Sciatic nerve (tissue), 2 donors: ENCODE measurements at regions not wholly inside any gene's neighbourhood (a gene's known extent, or its start where the extent isn't known, plus 50 kb on each side); places are given as distances from the start of the nearest gene placed in this dataset.
"Not testable (repeated sequence)": the region's sequence is repeated elsewhere in the genome, so short reads cannot be mapped to it uniquely, and the experiment has no call there.

Source experiments
- ATAC-seq: fragments of 200-7000 bp; cut with Tn5 transposase; one replicate; pipeline ENCODE4 v1.9.1; 2020; ENCODE audit warnings: mild to moderate bottlenecking, moderate library complexity
- DNase-seq: peaks from one replicate; pipeline ENCODE4 v3.0.0-alpha.2; 2020; ENCODE audit warnings: low spot score
- intact Hi-C: fragments of 100-400 bp; cut with DNase I; formaldehyde crosslinking; loops from one replicate; pipeline ENCODE4 v1.14.2; 2022
- donor health status: DM: no; HTN: no; CAD: no.
- donor health status: DM: no; HTN: no; CAD: no.

DNA sequence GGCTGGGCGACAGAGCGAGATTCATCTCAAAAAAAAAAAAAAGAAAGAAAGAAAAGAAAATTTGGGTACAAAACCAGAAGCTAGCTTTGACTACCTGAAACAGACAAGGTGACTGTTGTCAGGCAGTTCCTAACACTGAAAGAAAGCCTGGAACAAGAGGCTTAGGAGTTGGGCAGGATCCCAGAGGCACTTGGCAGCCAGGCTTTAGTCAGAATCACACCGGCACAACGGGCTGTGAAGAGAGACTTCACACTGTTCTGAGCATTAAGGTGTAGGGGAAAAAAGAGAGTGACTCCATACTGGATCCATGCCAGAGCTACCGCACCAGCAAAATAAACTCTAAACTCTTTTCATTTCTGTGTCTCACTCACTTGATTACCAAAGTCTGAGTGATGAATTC lies 130.8 kb downstream of the ZNF467 start:
- intact Hi-C loops = no loop called here
- ATAC-seq = no peak
- no peak for DNase-seq

DNA sequence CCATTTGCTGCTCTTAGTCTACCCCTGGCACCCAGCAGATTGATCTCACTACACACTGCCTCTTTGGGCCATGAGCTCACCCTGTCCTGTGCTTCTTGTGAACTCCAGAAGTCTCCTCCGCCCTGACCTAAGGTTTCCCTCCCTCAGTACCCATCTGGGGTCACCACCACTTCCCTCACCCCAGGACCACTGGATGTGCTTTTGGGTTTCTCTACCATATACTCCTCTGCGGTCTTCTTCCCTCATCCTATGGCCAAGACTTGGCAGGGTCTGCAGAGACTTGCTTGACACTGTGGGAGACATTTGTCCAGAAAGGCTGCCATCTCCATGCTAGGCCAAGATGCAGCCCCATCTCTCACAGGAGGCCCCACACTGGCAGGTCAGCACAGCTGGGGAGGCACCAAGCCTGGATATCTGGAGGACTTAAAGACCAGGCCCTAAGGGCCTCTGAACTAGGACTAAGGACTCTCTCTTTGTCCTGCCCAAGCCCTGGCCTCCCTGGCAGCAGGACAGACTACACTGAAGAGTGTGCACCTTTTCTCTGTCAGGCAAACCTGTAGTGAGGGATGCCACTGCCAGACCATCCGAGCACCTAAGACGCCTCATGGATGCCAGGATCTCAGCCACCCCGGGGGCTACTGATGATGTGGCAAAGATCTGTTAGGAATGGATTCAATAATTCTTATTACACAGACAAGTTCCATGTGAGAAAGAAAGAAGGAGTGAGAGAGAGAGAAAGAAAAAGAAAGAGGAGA lies 134.6 kb downstream of the ZNF467 start:
- ATAC-seq = no peak
- no peak for DNase-seq
- intact Hi-C loops = no loop called here

DNA sequence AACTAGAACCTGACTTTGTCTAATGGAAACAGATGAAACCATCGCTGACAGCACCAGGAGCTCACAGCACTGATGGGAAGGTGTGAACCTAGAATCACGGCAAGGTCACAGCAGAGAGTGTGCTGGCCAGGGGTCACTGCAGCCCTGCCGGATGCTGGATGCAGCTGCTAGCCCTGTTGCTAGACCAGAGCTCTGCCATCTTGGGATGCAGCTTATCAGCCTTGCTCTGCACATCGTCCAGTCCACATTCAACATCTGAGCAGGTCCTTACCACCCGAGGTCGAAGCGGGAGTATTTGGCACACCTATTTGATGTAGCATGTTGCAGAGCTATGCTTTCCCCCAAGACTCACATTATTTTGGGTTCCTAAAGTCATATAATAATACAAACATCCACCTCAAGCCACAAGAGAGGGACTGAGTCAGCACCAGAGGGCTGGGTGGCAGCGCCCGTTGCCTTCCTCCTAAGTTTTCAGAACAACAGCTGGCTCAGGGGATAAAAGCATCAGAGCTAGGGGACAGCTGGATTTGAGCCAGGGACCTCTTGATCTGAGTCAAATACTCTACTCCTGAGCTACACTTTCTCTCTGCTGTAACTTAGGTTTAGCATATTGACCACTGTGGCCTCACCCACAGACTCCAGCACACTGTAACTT lies 135.3 kb downstream of the ZNF467 start:
- DNase-seq (no peak), ATAC-seq (no peak)
- intact Hi-C loops = no loop called here

DNA sequence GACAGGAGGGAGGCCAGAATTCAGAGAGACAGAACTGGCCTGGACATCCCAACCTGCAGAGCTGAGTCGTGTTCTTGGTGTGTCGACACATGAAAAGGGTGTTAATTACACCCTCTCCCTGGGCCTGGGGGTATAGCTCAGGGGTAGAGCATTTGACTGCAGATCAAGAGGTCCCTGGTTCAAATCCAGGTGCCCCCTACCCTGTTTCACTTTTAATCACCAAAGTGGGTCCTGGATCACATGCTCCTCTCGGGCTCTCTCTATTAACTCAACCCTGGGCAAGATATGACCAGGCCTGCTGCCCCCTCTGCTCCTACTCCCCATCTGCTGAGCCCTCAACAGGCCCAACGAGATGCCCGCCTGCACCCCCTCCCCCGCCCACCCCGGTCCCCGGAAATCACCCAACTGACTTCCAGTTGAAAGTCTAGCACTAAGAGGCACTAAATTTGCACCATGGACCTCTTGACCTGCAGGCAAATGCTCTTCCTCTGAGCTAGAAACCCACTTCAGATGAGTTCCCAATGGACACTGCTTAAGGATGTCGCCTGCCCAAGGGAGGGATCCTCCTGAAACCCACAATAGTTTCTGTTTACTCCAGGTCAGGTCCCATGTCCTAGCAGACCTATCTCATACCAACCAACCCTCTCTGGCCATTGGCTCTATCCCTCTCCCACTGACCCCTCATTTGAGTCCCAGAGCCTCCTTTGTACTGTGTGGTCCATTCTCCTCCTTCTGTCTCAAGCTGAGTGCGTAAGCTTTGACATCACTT lies 137.6 kb downstream of the ZNF467 start:
- DNase-seq (no peak), ATAC-seq (no peak)
- intact Hi-C loops = no loop called here

DNA sequence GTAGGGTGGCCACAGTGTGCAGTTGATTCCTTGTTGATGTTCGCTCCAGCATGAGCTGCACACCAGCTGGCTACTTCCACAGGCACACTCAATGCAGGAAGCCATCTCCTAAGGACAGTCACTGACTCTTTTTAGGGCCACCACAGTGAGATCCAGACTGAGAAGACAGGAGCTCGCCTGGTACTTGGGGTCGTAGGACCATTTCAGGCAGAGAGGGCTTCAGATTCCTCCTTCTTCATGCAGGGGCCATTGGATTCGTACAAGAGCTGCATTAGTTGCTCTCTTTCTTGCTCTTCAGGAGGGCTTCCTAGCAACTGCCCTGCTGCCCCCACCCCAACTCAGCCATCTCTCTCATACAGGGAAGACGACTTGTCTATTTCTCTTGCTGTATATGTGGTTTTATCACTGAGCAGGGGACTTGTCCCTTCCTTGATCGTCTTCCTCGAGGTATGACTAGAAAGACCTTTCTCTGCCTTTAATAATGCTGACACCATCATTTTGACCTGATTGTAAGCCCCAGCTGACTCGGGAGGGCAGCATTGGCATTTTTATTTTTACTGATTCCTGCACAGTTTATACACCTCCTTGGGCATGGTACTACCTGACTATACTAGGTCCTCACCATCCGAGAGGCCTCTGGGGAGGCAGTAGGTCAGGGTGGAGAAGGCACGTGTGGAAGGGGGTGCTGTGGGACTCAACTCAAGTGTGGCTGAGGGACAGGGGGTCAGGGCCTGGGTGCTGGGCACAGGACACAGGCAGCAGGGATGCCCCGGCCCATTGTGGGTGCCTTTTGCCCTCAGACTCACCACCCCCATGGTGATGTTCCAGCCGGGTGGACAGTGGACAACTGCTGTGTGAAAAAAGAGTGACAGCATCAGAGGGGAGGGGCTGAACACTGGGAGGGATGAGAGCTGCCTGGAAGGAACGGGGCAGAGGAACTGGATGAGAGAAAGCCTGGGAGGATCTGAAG lies 136.7 kb upstream of the ZNF746 start:
- intact Hi-C loops = no loop called here
- no peak for DNase-seq

DNA sequence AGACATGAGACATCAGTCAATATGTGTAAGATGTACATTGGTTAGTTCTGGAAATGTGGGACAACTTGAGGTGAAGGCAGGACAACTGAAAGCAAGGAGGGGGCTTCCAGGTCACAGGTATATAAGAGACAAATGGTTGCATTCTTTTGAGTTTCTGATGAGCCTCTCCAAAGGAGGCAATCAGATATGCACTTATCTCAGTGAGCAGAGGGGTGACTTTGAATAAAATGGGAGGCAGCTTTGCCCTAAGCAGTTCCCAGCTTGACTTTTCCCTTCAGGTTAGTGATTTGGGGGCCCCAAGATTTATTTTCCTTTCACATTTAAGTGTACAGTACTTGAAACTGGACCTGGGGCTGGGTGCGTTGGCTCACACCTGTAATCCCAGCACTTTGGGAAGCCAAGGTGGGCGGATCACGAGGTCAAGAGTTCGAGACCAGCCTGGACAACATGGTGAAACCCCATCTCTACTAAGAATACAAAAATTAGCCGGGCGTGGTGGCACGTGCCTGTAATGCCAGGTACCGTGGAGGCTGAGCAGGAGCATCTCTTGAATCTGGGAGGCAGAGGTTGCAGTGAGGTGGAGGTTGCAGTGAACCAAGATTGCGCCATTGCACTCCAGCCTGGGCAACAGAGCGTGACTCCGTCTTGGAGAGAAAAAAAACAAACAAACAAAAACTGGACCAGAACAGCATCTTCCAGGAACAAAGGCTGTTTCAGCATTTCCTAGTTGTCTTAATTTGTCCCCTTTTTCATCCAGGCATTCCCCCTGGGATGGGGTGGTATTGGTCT lies 130.9 kb upstream of the ZNF746 start:
- ATAC-seq, intact Hi-C loops, DNase-seq: not testable (repeated sequence)

More for the DNA sequence above, 136.7 kb upstream of the ZNF746 start:
- no peak for ATAC-seq

DNA sequence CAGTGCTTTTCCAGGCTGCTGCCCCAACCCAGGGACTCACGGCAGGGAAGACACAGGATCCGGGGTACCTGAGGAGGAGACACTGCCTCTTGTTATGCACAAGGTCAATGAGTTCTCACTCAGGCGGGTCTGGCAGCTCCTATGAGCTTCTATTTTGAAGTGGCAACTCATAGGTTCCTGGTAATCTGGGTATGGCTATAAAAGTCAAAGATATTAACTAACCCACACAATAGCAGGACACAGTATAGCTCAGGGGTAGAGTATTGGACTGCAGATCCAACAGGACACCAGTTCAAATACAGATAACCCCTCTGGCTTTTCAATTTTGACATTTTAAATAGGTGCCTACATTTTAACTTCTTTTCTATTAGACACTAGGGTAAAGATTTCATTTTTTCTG lies 130.3 kb upstream of the ZNF746 start:
- DNase-seq (no peak), ATAC-seq (no peak)
- intact Hi-C loops = no loop called here

DNA sequence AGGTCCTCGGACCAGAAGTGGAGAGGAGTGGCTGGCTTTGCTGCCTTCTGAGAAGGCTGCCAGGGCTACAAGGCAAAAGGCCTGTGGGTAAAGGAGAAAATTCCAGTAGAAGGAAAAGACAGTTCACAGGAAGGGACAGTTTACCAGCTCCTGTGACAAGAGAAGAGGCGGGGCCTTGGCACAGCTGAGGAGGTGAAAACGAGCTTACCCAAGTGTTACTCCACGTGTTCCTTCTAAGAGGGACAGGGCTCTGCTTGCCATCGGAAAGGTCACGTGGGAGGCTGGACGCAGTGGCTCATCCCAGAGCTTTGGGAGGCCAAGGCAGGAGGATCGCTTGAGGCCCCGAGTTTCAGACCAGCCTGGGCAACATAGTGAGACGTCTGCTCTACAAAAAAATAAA lies 129.4 kb upstream of the ZNF746 start:
- DNase-seq (no peak), ATAC-seq (no peak)
- intact Hi-C loops = no loop called here

DNA sequence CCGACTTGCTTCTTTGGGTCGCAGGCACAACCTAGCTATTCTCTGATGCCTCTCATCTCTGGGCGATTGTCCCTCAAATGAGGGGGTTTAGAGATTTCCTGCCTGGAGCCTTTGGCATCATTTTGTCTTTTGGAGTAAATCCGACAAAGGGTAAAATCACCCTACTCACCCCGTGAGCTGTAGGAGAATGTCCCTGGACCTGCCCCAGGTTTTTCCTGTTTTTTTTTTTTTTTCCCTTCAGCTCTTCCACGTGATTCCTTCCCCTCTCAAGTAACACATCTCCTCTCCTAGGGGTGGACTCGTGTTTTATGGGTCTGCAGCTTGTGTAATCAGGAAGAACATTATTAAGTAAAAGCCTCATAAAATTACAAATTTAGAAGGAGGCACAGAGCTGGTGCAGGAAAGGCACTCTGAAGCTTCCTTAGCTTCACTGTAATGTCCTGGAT lies 128.4 kb upstream of the ZNF746 start:
- intact Hi-C loops = no loop called here
- no peak for DNase-seq
- peak; percentile 61 for ATAC-seq

DNA sequence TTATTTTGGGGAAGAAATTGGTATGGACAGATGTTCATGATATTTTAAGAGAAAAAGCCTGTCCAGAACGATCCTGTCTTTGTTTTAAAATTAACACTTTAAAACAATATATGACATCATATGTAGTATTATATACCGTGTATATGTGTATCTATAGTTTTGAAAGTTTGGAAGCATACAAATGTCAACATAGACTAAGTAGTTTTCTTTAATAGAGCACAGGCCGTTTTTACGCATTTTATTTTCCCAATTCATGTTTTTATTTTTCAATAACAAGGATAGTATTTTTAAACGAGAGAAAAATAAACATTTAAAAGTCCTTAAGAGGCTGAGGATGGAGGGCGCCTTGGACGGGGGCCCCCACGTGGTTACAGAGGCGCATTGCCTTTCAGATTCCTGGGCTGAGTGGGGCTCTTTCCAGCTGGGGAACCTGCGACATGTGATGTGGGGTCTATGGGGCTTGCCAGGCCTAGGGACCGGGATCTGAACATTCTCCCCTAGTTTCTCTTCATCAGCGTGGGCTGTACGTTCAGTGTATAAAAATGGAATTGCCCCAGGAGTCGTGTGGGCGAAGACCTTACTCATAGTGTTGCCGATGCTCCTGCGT lies 127.8 kb upstream of the ZNF746 start:
- intact Hi-C loops = no loop called here
- ATAC-seq (peak; percentile 63), DNase-seq (peak; percentile 68)

DNA sequence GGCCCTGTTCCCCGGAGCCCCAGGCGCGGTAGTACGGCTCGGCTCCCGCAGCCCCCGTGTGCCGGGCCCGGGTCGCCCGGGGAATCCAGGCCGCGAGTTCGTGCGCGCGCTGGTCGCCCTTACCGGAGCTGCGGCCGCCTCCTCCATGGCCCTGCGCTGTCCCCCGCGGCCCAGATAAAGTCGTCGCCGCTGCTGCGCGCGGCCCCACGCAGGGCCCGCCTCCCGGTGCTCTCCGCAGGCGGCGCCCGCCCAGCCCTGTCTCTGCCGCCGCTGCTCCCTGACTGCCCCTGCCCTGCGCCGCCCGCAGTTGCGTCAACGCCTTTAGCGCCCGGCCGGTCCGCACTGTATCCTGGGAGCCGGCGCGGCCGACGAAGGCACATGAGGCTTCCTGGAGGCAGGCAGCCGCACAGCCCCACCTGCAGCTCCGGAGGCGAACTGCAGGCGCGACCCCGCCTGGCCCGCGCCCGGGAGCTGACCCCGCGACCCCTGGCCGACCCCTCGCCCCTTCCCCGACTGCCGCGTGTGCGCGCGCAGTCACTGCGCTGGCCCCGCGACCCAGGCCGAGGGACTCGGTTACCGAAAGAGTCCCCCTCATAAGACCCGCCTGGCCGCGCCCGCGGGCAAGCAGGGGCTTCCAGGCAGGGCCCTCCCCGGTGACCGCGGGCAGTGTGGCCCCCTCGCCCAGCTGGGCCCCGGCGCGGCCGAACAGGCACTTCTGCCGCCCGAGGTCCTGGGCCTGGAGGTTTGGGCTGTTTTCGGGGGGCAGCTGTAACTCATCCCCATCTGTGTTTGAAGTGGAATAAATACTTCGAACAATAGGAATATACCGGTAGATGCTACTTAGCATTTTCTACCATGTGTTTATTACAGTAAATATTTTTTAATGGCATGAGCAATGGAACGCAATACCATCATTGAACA lies 127.1 kb upstream of the ZNF746 start:
- intact Hi-C loops = no loop called here
- ATAC-seq = peak; percentile 97

DNA sequence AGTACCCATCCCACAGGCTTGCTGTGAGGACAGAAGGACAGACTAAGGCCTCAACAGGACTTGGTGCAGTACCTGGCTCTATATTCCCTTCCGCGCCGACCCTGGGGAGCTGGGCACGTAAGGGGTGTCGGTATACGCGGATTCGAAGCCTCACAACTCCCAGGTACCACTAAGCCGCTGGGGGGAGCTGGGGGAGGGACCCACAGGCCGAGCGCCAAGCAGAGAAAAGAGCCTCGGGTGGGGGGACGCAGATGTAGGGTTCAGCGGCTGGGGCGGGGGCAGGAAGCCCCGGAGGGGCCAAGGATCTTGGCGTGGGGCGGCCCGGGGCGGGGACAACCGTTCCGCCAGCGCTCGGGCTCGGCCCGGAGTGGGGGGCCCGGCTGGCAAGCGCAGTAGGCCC lies 126.4 kb upstream of the ZNF746 start:
- intact Hi-C loops = no loop called here
- ATAC-seq (no peak), DNase-seq (peak; percentile 62)

More for the DNA sequence above, 127.1 kb upstream of the ZNF746 start:
- DNase-seq = peak; percentile 93

DNA sequence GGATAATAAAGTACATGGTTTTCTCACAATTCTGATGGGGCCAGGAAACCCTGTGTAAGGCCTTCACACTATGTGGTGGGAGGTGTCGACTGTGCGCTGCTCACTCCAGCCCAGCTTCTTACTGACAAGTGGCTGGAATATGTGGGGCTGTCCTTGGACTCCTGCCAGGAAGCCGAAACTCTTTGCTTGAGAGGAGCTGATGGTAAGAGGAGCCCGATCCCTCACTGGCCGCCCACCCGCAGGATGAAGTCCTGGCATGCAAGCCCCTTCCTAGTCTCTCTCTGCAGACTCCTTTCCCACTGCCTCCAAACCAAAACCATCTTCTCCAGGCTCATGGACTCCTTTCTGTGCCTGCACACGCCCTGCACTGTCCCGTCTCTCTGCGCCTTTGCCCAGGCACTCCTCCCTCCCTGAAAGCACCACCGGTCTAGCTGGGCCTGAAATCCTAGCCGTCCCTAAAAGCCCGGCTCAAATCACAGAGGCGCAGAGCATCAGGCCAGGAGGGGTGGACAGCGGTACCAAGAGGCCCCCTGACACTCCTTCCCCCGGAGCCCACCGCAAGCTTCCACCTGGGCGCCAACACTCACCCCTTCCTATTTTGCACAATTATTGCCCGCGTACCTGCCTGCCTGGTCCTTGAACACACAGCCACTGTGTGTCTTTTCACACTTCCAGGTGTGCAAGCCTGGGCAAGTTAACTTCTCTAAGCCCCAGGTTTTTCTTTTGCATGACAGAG lies 125.8 kb upstream of the ZNF746 start:
- intact Hi-C loops, ATAC-seq: not testable (repeated sequence)
- peak; percentile 74 for DNase-seq

DNA sequence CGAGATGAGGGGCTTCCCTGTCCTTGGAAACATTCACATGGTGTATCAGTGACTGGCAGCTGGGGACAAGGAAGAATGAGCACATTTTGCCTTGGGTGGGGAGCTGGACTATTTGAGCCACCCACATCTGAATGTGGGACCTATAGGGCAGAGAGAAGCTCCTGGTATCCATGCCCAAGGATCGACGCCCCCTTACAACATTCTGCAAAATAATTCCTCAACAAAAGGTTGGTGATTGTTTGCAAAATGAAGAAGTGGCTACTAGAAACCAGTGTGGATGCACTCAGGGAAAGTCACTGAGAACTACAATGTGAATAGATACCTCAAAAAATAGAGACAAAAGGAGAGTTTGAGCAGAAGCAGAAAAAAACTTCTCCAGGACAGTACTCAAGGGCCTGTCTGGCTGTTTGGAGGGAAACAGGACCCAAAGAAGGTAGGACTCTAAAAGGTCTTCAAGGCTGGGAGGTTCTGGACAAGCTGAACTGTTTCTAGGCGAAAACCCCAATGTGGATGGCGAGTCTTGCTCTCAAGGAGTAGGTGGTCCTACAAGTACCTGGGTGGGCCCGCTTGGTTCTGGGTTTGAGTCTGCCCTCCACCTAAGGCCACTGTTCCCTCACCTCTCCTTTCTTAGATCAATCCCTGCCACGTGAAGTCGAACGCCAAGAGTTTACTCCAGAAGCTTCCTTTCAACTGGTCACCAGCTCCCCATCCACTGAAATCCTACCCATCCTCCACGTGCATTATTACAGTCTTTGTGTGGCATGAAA lies 125.0 kb upstream of the ZNF746 start:
- ATAC-seq = no peak
- intact Hi-C loops = no loop called here
- DNase-seq = no peak

DNA sequence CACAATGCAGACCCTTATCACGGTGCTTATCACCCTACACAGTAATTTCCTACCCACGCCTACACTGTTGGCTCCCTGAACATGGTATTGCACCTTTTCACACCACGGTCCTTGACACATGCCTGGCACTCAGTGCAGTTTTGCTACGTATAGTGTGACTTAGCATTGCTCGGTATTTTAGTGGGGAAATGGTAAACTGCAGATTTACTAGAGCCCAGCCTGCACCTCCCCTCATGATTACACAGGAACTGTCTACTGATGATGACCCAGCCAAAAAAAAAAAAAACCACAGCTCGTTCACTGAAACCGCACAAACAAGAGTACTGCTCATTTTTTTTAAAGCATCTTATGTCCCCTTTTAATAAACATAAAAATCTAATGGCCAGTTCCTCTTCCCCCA lies 124.2 kb upstream of the ZNF746 start:
- no peak for DNase-seq
- ATAC-seq = no peak
- intact Hi-C loops = no loop called here
